ENCODE measurements at regions not wholly inside any gene's neighbourhood (a gene's known extent, or its start where the extent isn't known, plus 50 kb on each side); places are given as distances from the start of the nearest gene placed in this dataset.

GRCh38 chr17:63295839-63296590 lies 150.1 kb downstream of the CYB561 start:
- no peak for TF ChIP-seq CTCF (IDR thresholded peaks at IDR 0.05; ENCODE audit: insufficient read depth, low read length, poor library complexity, severe bottlenecking)
- TF ChIP-seq EZH2phosphoT487 (conservative IDR thresholded peaks at IDR 0.05; ENCODE audit: low read length): no peak
